ENCODE measurements at regions not wholly inside any gene's neighbourhood (a gene's known extent, or its start where the extent isn't known, plus 50 kb on each side); places are given as distances from the start of the nearest gene placed in this dataset.

GRCh38 chr7:91397612-91398011 is 133.4 kb downstream of the FZD1 start:
- no peak for TF ChIP-seq POLR2A (IDR thresholded peaks at IDR 0.05; ENCODE audit: low read depth, low read length)
- TF ChIP-seq POLR2AphosphoS5 (IDR thresholded peaks at IDR 0.05; ENCODE audit: low read depth, low read length) = no peak

All from GM12892 (cell line).